NCI-H2171 (cell line): ENCODE measurements at regions not wholly inside any gene's neighbourhood (a gene's known extent, or its start where the extent isn't known, plus 50 kb on each side); places are given as distances from the start of the nearest gene placed in this dataset.
"Not testable (repeated sequence)": the region's sequence is repeated elsewhere in the genome, so short reads cannot be mapped to it uniquely, and the experiment has no call there.

Experiments used
- DNase-seq: peaks from one replicate; lab custom pipeline; 2025; lab: John Stamatoyannopoulos, UW

DNA sequence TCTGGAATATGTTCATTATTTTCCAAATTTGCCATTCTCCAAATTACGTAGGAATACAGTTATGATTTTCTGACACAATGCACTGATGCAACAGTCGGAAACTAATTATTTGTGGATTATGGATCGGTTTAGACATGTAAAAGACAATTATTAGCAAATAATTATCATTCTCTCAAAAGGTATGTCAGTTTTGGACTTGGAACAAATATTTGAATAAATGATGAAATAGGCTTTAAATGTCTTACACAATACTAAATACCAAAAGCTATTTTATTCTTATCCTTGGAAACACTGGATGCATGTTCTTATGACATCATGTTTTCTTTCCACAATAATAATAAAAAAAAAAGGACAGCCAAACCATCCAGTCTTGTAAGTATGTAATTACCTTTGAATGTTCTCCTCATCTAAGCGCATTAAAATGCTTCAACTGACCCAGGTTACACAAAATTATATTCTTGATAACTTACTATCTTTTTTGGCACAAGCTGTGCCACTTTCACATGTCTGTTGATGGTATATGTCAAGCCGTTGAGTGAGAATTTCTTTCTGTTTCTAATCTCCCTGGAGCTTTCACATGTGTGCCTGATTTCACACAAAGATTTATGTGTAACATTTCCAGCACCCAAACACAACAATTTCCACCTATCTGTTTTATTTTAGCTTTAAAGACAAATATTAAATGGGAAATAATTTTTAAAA, 238.5 kb upstream of the ZNF385D start:
- DNase-seq: no peak

DNA sequence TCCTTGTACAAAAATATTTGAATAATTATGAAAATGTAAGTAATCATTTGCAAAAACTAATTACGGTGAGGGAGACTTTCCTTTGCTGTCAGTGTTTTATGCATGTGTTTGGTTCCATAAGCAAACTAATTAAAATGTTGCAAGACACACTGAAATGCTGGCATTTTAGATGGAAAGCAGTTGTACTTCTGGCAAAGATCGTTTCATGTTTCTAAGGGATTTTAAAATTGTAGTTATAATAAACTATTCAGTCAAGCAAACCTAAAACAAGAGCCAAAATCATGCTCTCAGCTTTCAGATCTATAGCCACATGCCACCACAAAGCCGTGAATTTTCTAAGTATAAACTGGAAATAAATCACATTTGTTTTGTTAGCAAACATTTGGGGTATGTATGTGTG, 240.1 kb upstream of the ZNF385D start:
- no peak for DNase-seq

DNA sequence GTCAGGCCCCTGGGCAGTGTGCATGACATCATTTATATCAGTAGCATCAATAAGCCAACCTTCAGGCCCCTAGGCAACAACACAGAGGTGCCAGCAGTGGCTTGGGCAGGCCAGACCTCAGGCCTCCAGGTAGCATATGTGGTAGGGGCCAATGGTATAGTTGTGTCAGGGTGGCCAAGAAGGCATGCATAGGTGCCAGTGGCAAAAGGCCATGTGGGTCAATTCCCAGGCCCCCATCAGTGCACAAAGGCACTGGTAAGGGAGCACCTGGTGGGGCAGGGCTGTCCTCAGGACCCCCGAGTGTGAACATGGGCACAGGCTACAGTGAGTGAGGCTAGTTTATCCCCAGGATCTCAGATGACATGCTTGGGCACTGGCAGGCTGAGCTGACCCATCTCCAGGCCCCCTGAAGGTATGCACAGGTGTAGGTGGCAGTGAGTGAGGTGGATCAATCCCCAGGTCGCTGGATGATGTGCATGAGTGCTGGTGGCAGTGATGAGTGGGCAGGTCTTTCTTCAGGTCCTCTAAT, 244.1 kb upstream of the ZNF385D start:
- DNase-seq: no peak

DNA sequence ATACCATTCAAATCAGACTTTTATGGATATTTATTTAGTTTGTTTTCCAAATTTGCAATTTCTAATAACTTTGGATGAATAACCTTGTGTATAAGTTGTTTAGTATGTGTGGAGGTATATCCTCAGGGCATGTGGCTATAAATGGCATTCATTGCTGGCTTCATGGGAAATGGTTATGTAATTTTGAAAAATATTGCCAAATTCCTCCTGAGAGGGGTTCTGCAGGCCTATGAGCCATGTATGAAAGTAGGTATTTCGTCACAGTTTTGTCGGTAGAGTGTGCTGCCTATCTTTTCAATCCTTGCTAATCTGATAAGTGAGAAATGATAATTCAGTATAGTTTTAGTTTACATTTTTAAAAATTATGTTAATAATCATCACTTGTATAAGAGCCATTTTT, 256.4 kb upstream of the ZNF385D start:
- no peak for DNase-seq

DNA sequence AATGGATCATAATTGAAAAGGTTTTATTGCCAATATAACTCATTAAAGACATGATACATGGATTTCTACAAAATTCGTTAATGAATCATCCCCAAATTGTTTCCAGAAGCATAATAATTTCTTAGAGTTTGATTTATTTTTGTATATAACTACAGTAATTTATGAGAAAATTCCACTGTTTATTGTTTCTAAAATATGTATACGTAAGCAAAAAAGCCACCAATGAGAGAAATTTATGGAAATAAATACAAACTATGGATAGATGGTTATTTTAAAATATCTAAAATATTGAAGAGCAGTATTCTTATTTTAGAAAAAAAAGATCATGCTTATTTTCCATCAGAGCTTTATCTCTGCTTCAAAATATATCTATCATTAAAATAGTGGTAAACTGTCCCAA, 260.0 kb upstream of the ZNF385D start:
- DNase-seq: no peak

DNA sequence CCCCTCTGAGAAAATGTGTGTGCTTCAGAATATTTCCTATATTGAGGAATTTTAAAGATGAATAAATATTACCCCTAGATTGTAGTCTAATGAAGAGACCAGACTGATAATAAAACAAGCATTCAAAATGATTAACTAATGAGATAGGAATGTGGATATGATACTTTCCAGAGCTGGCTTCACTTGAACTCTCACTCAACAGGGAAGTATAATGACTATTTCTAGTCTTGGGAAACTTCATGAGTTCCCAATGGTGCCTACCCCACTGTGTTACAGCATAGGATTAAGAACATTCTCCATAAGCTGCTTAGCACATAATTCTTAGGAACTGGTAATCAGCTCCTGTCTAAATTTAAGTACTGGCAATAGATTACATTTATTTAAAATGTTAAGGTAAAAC, 261.5 kb upstream of the ZNF385D start:
- no peak for DNase-seq

DNA sequence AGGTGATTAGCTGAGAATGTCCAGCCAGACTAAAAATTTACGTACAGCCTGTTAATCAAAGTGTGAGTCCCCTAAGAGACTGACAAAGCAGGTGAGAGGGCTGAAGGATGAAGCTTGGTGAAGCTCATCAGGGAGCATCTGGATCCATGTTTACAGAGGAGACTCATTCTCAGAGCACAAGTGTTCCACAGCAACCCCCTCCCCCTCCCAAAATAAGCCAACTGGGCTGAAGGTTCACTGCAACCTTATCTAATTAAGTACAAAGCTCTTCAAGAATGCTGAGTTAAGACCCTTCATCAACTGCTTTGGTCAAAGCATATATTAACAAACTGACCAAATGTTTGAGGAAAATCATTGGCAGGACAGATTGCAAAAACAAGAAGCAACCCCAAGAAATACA, 262.6 kb upstream of the ZNF385D start:
- DNase-seq: no peak

DNA sequence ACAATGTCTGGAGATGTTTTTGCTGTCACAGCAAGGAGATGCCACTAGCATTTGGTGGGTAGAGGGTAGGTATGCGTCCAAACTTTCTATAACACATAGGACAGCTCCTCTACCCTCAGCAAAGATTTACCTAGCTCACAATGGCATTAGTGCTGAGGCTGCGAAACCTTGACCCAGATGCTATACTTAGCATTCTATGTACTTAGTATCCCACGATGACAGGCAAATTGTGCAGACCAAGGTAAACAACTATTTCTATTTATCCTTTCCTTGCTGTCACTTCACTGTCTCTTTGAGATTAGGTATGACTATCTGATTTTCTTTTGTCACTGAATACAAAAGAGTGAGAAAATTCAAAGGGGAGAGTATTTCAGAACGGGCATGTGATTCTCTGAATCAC, 265.2 kb upstream of the ZNF385D start:
- DNase-seq: no peak

DNA sequence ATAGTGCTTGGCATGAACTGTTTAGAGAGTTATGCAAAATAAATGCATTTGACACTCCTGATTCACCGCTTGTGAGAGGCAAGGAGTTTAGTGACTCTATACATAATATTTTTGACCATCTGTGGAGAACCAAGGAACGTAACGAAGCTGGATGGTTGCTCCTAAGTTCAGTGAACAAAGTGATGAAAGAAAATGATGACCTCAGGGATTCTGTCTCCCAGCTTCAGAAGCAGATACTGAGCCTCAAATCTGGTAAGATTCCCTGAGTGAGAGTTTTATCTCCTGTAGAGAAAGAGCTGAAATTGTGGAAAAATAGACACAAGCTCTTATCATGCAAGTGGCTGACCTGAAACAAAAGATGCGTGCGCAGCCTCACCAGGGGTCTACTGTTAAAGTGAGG, 273.6 kb upstream of the ZNF385D start:
- DNase-seq: not testable (repeated sequence)

DNA sequence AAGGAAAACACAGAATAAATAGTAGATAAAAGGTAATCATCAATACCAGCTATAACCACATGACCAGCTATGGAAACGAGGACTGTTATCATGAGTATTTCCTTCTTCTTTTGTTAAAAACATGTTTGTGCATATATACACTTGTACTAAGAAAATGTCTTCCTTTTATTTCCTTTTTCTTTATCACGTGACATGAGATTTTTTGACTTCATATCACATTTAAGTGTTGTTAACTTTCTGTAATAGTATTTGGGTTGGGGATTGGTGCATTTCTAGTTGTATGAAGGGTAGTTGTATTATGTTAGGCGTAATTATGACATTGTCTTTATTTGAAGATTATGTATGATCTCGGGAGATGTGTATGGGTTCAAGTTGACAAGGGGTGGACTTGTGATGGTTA, 278.5 kb upstream of the ZNF385D start:
- no peak for DNase-seq

DNA sequence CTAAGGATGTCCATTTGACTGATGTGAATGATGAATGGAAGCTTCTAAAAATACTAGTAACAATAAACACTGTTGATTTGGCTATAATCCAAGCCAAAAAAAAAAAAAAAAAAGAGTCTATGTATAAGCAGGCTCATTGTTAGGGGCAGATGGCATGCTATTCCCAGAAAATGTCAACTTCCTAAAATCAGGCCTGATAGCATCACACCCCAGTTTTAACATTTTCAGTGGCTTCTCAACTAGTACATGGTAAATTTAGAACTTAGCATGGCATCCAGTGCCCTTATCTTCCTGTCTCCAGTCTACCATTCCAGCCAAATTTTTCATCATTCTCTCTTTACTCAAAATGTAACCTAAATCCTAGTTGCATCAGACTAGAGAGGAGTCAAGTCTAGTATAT, 288.2 kb upstream of the ZNF385D start:
- peak; percentile 31 for DNase-seq

DNA sequence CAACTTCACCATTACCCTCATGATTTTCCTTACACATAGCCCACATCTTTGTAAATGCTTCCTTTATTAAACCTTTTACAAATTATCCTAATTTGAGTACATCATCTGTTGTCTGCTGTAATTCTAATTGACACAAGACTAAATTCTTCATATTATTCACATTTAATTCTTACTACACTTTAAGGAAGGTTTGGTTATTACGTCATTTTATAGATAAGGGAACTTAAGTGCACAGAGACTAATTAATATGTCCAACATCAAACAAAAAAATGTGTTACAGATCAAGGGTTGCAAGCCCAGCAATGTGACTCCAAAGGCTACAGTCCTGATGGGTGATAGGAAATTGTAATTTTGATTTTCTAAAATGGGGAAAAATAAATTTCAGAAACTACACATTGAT, 289.1 kb upstream of the ZNF385D start:
- no peak for DNase-seq

DNA sequence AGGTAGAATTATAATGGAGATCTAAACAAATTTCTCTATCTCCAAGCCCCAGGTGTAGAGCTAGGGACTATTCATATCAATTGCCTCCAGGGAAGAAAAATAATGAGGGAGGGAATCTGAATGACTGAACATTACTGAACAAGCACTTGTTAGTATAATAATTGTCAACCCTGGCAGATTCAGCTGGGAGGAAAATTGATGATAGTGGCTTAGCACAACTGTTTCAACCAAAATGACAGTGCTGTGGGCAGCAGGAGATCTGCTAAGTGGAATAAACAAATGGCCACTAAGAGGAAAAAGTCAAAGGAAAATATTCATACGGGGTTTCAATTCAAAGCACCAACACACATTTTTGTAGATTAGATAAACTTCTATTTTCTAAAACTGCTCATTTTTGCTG, 294.9 kb upstream of the ZNF385D start:
- no peak for DNase-seq

DNA sequence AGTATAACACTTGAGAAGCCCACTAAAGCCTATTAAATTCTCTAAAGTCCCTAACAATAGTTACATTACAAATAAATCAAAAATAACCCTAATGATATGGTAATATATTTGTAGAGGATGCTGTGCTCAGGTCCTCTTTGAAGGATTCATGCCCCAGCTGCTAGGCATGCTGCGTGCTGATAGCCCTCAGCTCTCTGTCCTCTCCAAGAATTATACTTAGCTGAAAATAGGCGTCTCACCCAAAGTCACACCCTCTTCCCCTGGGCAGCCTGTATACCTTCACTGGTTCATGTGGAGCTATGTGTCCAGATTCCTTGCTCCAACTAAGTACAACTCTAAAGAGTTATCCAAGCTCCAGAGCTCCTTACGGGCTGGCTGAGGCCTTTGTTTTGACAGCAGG, 312.5 kb upstream of the ZNF385D start:
- DNase-seq: no peak

DNA sequence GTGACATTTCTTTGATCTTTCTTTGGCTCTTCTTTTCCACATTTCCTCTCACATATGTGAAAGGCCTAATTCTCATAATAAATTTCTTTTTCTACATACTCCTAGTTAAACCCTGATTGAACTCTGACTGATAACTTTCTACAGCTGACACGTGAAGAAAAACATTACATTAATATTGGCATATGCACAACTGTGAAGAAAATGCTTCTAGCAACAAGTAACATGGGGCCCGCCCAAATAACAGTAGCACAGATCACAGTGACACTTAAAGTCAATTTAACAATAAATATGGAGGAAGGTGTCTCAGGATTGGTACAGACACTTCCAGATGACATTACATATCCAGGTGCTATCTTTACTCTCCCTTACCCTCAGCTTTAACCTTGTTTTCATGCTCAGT, 317.6 kb upstream of the ZNF385D start:
- no peak for DNase-seq

DNA sequence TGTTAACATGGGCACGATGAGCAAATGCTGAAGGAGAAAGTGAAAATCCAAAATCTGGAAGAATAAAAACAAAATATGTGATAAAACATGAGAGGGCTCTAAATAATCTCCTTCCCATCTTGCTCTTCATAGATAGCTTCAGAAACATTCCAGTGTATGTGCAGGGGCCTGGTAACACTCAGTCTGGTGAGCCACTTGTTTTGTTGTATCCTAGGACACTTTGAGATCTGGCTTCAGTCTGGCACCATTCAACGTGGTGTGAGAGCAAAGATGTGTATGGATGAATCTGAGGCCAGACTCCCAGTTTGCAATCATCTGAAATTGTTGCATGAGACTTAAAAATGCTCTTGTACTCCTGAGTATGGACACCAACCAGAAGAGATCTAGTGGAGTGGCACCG, 337.2 kb upstream of the ZNF385D start:
- no peak for DNase-seq

DNA sequence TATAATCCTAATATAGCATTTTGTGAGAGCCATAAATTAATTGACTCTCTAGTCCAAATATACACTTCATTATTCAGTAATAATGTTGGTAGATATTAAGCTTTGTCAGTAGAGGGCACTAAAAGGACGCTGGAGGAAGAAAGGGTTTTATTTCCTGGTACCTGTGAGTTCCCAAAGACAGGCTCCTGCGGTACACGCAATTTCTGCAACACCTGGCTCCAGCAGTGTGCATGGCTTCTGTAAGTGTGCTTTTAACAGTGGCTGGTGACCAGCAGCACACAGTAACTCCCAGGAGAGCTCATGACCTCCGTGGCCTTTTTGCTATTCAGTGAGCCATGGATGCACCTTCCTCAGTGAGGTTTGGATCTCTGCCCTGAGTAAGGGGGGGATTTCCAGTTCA, 338.3 kb upstream of the ZNF385D start:
- DNase-seq: peak; percentile 2

DNA sequence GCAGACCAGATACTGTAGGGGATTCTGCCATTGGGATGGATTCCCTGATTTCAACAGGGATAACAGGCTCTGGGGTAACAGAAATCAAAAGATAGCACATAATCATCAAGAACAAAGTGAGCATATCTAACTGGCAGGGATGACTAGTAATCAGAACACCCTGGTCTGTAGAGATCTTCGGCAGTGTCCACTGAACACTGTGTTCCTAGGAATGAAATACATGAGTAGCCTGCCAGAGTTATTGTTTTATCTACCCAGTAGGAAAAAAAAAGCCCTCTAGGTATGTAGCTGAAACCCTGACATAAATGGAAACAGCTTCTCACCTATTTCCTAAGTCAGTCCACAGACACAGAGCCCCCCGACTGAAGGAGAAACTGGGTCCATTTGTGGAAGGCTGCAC, 340.3 kb upstream of the ZNF385D start:
- DNase-seq: no peak

DNA sequence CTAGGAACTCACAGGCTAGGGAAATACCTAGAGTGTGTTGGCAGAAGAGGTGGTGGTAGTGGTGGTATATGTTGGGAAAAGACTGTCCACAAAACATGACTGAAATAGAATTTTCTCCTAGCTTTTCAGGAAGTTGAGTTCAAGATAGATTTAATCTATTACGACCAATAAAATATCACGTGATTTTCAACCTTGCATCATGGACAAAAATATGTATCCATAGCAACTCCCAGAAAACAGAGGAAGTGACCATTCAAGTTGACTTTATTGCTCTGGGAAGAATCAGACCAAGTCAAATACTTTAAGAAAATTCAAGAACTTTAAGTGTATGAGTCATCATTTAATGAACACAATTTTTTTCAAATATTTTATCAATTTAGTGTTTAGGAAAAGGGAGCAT, 347.0 kb upstream of the ZNF385D start:
- DNase-seq: no peak

DNA sequence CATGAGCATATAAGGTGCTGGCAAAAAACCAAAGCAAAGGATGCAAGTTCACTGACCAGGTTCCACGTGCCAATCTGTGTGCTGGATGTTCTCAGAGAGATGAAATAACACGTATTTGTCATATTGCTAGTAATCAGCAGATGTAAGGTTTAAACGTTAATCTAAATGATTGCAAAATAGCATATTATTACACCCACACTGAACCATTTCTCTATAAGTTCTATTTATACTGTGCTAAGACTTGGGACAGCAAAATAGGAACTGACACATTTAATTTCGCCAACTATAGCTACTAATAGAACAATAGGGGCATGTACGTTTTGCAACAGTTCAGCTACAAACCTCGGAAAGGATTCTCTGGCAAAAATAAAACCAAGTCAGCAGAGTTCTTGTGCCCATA, 350.3 kb upstream of the ZNF385D start:
- no peak for DNase-seq

DNA sequence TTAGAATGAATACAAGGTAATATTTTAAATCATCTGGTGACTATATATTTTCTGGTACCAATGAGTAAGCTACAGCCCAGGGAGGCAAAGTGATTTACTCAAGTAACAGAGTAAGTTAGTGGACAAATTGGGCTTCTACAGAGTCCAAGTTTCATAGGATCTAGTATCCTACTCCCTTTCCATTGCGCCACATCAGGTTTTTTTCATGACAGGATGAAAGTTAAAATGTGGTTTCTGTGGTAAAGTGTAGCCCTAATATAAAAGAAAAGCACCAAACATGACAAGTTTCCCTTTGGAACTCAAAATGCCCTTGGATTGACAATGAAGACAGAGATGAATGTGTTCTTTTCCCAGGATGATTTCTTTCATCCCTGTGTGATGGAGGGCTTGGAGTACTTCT, 350.8 kb upstream of the ZNF385D start:
- DNase-seq: no peak

DNA sequence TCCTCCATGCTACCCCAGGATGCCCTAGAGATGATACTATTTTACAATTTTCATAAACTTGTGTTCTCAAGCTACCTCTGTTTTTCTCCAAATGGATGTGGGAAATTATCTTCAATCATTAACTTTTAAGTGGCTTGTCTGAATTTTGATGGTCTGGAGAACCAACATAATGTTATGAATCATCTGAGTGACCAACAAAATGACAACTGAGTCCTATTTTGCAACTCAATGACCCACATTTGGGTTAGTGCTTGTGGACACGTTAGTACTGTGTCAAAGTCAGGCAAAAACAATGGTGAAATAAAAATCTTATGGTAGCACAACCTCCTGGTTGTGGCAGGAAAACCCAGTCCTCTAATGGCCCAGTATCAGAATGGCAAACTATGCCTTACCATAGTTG, 352.4 kb upstream of the ZNF385D start:
- DNase-seq: no peak

DNA sequence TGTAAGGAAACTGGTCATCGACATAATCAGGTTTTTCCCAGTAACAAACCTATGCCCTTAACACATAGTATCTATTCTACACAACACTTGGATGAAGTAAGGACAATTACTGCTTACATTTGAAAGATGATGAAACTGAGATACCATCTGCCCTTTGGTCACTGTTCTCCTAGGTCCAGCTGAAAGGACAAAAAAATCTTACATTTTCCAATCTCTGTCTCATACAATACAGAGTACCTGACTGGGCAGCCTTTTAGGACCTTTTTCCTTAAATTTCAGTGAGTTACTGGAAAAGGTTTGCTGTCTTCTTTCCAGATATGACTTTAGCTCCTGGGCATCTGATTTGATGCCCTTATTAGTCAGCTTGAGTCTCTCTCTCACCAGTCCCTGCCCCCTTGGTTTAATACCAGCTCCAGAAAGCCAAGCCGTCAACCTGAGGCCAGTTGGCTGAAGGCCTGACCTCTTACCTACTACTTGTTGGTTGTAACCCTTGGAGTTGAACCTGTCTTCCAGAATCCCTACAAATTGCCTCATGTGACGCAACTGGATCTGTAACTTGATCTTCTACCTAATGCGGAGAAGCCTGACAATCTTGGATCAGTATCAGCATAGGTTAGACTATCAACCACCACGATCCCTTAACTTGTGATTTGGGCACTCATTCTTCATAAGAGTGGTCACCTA, 355.3 kb upstream of the ZNF385D start:
- DNase-seq: no peak

DNA sequence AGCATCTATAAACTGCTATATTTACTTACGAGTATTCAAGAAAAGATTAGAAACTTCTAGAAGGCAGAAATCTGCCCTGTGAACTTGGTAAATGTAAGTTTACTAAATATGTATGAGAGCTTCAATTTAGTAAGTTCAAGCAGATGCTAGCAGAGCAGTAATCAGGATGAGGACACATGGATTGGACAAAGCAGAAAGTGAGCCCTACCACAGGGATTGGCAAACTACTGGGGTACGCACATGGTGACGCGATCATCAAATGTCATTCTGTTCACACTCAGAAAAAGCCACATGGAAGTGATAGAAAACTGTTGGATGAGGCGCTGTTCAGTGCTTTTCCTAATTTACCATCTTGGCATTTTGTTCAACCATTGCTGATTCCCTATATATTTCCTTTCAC, 360.2 kb upstream of the ZNF385D start:
- no peak for DNase-seq
